ENCODE measurements at regions not wholly inside any gene's neighbourhood (a gene's known extent, or its start where the extent isn't known, plus 50 kb on each side); places are given as distances from the start of the nearest gene placed in this dataset.
"Not testable (repeated sequence)": the region's sequence is repeated elsewhere in the genome, so short reads cannot be mapped to it uniquely, and the experiment has no call there.

DNA sequence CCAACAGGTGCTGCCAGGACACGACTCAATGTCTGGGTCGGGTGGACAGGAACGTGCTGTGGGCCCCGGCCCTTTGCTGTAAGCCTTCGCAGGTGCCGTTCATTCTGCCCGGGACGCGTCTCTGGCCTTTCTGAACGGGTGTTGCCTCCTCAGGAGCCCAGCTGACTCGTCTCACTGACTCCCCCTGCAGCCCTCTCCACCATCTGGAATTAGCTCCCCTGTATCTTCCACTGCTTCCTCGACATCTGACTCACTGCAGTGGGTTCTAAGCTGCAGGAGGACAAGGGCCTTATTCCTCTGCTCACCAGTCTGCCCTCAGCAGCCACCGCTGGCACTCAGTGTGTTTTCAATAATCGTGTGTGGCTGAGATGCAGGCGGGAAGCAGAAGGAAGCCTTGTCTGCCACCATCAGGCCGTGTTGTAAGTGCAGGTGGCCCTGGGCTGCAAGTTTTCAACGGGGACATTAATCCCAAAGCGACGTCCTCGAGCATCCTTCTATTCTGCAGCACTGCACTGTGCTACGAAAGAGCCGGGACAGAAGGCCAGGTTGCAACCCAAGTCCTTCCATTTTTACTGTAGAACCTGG lies 256.2 kb downstream of the FOXL1 start:
- DNase-seq (ENCODE audit: low spot score): peak; percentile 10

DNA sequence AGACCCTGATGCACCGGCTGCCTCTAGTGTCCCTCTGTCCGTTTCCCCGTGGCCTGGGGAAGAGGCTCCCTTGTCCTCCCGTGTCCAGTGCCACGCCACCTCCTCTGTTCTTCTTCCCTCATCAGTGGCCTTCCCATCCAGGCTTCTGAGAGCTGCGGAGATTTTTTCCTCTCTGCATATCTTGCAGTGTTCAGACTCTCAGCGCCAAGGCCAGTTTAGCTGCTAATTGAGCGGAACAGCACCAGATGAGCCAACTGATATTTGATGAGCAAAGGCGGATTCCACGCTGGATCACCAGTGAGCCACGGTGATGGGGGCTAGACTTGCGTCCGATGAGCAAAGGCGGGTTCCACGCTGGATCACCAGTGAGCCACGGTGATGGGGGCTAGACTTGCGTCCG lies 257.6 kb downstream of the FOXL1 start:
- DNase-seq (ENCODE audit: low spot score): no peak

DNA sequence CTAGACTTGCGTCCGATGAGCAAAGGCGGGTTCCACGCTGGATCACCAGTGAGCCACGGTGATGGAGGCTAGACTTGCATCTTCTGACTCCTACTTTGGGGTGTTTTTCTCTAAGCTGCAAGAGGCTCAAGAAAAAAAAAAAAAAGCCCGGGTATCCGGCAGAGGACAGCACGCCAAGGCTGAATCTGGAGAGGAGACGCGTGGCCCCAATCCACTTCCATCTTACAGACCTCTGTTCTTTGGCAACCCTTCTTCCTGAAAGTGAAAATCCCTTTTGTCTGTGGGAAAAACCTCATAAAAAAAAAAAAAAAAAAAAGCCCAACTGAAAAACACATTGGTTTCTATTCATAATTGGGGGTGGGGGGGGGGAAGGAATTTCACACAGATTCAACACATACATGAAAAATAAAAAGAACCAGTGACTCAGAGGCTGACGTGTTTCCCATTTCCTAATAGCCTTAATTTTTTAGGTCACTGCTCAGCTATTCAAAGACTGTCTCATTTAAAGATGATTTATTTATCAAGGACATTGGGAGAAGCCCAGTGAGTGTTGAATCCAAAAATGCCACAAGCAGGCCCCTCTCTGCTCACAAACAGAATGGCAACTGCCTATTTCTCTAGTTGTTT lies 258.3 kb downstream of the FOXL1 start:
- peak; percentile 23 for DNase-seq (ENCODE audit: low spot score)

DNA sequence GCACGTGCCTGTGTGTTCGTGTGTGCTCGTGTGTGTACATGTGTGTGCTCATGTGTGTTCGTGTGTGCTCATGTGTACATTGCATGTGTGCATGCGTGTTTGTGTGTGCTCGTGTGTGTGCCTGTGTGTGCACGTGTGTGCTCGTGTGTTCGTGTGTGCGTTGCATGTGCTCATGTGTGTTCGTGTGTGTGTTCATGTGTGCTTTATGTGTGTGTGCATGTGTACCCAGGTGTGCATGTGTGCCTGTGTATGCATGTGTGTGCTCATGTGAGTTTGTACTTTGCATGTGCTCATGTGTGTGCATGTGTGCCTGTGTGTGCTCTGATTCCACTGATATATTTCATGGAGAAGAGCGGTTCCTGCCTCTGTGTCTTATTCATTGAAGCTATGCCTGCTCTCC lies 265.5 kb downstream of the FOXL1 start:
- no peak for DNase-seq (ENCODE audit: low spot score)

DNA sequence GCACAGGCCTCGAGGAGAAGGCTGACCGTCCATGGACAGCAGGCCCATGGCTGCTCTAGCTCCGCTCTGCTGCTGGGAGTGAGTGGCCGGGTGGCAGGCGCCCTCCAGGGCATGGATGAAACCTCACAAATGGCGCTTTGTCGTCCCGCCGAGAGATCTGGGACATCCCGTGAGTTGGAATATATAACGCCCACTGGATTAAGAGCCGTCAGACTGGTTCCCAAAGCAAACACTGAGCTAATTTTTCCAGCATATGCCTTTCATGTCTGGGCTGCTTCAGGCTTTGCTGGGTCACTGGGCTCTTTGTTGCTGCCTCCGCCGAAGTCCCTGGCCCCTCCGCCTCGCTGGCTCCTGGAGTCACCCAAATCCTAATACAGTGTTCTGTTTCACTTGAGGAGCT lies 266.3 kb downstream of the FOXL1 start:
- no peak for DNase-seq (ENCODE audit: low spot score)

DNA sequence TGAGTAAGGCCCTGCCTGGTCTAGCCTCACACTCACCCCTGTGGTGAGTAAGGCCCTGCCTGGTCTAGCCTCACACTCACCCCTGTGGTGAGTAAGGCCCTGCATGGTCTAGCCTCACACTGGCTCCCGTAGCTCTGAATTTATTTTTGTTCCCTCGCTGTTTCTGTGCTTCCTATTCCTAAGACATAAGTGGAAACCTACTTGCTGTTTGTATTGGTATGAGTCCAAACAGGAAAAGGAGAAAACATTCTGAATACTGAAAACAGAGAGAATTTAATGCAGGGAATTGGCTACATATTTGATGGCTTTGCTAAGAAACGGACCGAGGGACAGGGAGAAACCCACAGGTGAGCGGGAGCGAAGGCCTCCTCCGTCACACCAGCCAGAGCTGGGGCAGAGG lies 267.8 kb downstream of the FOXL1 start:
- DNase-seq (ENCODE audit: low spot score): no peak

DNA sequence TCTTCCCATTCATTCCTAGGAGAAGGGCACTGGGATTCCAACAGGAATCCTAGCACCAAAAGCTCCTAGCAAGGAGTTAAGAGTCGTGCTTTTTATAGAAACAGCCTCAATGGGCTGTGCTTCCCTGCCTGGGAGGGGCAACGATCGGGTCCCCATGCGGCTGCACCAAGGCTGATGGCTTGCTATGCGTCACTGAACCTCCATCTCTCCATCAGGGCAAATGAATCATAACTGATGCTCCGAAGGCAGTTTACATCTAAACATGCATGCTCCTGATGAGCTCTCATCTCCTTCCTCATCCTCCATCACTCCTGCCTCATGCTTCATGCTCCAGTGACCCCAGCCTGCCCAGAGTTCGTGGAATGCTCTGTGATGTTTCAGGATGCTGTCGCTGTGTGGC lies 270.5 kb downstream of the FOXL1 start:
- DNase-seq (ENCODE audit: low spot score): no peak

DNA sequence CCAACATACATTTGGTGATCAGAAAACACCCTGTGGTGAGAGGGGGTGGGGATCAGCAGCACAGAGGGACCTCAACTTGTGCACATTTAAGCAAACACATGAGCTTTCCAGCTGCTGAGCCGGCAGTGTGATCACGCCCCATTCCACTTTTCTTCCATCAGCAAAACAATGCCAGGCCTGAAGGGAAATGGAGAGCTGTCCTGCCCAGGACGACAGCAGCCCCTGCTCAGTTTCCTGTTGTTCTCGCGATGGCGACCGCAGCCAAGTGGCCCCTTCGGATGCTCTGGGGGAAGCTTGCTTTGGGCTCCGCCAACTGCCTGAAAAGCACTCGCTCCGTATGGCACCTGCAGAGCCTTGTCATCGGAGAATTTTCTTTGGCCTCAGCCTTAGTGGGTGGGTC lies 272.3 kb downstream of the FOXL1 start:
- DNase-seq (ENCODE audit: low spot score): no peak

DNA sequence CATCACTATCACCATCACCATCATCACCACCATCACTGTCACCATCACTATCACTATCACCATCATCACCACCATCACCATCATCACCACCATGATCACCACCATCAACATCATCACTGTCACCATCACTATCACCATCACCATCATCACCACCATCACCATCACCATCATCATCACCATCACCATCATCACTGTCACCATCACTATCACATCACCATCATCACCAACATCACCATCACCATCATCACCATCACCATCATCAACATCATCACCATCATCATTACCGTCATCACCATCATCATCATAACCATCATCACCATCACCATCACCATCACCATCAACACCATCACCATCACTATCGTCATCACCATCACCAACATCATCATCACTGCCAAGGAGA lies 273.8 kb downstream of the FOXL1 start:
- no peak for DNase-seq (ENCODE audit: low spot score)

DNA sequence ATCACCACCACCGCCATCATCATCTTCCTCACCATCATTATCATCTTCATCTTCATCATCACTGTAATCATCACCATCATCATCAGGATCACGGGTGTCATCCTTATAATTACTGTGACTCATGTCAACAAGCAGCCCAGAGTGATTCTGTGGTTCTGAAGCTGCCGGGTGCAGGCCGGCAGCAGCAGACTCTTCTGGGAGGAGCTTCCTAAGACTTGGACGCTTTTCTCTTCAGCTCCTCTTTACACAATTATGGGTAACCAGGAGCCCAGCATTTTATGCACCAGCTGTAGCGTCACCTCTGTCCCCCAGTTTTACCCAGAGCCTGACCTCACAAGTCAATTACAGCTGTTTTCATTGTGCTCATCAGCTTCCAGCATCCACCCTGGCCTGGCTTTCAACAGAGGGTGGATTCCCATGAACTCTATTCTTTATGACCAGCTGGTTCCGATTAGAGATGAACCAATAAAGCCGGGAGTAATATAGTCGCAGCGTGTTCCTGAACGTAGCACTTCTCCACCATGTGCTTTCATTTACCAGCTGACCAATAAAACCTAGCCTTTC lies 275.8 kb downstream of the FOXL1 start:
- DNase-seq (ENCODE audit: low spot score): no peak

DNA sequence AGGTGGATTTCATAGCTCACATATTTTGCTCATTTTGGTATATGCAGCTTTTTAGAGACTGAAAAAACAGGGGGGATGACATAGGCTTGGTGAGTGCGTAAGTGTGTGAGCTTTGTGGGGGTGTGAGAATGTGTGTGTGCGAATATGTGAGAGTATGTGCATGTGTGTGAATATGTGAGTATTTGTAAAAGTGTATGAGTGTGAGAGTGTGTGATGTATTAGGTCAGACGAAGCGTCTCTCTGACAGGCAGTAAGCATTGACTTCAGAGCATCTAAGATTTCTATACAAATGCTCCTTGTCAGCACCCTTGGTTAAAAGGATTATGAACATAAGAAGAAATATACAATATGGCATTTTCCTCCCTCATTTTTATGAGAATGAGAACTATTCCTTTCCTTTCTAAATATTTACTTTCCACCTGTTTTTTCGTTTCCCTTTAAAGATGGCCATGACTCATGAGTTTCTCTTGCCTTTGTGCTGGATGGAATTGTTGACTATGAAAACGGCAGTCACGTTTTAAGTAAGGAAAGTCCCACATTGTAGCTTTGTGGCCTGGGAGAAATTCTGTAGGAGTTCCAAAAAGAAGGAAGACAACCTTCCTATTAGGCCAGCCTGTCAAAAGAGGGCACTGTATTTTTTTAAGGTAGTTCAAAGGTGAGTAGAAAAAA lies 276.4 kb downstream of the FOXL1 start:
- DNase-seq (ENCODE audit: low spot score): no peak

DNA sequence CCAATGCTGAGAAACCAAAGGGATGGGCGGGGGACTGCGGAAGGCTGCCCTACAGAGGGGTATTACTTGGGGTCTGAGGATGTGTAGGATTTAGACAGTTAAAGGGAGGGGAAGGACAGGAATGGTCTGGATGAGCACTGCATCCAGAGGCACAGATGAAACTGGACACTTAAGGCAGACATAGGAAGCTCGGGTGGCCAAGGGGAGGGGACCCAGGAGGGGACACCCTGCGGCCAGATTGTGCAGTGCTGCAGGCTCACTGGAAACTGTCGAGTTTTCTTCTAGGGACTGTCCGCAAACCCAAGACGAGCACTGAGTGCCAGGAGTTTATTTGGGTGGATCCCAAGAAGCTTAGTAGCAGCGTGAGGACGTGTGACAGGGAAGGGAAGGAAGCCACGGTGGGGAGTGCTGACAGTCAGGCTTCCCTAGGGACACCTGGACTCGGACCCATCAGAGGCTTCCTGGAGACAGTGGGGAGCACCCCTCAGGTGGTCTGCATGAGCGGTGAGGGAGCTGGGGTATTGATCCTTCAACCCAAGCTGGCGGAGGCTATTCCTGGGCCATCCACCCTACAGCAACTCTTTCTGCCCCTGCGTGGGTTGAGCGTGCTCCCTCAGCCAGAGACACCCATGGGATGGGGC lies 278.7 kb downstream of the FOXL1 start:
- DNase-seq (ENCODE audit: low spot score): no peak

DNA sequence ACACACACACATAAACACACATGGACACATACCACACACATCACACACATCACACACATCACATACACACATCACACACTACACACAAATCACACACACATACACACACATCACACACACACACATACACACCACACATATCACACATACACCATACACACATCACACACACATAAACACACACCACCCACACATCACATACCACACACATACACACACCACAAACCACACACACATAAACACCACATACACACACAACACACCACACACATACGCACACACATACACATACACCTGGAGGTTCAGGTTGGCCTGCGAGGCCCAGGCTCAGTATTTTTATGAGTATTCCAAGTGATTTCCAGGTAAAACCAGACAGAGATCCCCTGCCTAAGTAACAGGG lies 279.5 kb downstream of the FOXL1 start:
- no peak for DNase-seq (ENCODE audit: low spot score)

DNA sequence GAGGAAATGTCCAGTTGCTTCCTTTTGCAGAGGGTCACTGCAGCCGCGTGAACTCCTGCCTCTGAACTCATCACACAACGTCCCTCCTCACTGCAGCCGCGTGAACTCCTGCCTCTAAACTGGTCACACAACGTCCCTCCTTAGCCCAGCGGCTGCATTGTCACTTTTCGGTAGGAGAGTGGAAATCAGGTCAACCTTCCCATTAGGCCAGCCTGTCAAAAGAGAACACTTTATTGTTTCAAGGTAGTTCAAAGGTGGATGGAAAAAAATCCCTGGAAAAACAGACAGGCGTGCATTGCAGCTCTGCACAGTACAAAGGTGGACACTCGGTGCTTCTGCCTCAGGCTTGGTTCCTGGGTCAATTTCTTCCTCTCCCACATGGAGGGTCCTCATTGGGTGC lies 280.2 kb downstream of the FOXL1 start:
- DNase-seq (ENCODE audit: low spot score): no peak

DNA sequence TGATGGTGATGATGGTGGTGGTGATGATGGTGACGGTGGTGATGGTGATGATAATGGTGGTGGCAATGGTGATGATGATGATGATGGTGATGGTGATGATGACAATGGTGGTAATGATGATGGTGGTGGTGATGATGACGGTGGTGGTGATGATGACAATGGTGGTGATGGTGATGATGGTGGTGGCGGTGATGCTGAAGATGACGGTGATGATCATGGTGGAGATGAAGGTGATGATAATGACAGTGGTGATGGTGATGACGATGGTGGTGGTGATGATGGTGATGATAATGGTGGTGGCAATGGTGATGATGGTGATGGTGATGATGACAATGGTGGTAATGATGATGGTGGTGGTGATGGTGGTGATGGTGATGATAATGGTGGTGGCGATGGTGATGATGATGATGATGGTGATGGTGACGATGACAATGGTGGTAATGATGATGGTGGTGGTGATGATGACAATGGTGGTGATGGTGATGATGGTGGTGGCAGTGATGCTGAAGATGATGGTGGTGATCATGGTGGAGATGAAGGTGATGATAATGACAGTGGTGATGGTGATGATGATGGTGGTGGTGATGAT lies 283.0 kb downstream of the FOXL1 start:
- not testable (repeated sequence) for DNase-seq (ENCODE audit: low spot score)

DNA sequence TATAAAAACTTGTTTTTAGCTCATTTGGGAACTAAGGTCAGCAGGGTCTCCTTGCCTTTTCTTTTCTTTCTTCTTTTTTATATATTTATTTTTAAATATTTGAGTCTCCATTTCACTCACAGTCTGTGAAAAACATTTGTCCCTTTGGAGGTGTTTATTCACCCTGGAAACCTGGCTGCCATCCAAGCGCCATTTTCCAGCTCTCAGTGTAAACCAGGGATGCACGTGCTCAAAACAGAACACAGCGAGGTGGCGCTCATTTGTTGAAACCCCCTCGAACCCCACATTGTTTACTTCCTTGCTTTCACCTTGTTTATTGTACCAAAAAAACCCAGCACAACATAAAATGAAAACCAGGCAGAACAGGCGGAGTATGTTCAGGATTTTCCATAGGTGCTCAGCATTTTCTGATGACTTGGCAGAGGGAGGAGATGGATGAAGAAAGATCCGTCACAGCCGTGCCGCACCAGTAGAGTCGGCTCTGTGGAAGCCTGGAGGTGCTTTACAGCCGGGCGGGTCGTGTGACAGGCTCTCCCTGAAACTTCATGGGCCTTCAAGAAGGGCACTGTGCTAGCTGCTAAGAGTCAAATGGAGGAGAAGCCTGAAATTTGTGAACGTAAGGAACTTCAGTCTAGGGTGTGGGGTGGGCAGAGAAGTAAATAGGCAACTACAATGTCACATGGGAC lies 284.4 kb downstream of the FOXL1 start:
- no peak for DNase-seq (ENCODE audit: low spot score)

DNA sequence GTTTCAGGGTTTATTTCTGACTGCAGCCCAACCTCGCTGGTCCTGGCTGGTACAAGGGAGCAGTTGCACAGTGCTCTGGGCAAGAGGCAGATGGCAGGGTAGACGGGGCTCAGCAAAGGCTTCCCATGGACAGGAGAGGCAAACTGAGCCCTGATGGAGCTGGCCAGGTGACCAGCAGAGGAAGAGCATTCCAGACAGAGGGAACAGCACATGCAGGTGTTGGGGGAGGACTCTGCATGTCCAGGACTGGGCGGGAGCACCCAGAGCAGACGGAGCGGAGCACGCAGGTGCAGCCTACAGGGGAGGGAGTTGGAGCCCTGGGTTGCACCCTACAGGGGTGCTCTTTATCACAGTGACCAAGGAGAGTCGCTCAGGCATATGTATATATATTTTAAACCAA lies 285.3 kb downstream of the FOXL1 start:
- DNase-seq (ENCODE audit: low spot score): no peak

DNA sequence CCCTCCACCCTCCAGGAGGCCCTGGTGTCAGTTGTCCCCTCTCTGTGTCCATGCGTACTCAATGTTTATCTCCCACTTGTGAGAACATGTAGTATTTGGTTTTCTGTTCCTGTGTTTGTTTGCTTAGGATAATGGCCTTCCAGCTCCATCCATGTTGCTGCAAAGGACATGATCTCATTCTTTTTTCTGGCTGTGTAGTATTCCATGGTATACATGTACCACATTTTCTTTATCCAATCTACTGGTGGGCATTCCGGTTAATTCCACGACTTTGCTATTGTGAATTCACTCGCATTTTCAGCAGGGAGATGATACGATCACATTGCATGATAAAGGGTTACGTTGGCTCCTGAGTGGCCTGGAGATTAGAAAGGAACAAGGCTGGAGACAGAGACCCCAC lies 286.2 kb downstream of the FOXL1 start:
- no peak for DNase-seq (ENCODE audit: low spot score)

DNA sequence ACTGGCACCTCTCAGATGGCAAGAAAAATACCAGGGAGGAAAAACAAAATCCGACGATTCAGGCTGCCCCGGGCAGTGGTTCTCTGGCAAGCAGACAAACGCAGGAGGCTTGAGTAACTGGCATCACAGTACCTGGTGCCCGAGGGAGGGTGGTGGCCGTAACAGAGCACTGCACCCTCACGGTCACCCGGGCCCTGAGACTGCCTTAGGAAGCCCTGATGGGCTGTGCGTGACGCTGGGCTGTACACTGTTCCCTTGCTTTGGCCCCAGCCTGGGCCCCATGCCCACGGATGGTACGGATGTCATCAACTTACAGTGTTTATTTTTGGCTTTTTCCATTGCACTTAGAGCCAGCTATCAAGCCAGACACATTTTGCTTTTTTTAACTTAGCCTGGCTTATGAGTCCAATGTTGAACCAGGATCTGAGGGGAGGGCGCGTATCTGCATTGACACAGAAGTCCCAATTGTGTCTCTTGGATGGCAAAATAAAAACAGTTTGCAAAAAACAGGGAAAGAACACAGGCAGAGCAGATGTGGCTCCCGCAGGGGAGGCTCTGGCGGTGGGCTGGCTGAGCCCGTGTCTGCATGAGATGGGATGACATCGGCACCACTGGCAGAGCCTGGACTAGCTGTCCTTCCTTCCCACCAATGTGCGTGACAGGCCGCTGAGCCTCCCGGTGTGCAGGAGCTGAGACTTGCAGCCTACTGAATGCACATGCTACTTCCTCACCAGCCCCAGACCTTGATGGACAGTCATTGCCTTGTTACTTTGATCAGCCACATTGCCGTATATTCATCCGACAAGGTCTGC lies 287.7 kb downstream of the FOXL1 start:
- no peak for DNase-seq (ENCODE audit: low spot score)

DNA sequence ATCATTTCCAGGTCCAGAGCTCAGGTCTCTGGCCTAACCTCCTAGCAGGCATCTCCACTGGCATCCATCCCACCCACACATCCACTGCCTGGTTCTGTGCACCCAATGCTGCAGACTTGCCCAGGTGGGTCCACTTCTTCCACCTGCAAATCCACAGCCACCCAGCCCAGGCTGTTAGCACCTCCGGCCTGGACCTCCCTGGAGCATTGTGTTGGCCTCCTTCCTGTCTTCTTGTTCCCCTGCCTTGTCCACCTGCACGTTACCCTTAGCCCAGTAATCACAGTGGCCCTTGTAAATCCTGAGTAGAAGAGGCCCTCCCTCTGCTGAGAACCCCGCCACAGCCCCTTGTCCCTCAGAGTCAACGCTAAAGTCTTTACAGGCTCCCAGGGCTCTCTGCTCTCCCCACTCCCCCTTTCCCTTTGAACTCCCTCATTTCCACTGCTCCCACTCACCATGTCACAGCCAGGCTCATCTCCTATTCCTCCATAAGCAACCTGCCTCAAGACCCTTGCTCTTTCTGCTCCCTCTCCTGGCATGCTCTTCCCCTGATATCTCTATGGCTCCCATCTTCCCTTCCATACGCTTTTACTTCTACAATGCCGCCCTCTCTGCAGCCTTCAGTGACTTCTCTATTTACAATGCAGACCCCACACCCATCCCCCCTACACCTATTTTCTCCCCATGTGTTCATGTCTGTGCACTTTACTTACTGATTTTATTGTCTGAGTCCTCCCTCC lies 288.8 kb downstream of the FOXL1 start:
- DNase-seq (ENCODE audit: low spot score): no peak

Data from RKO (cell line).